HEK293T (cell line): ENCODE measurements at regions not wholly inside any gene's neighbourhood (a gene's known extent, or its start where the extent isn't known, plus 50 kb on each side); places are given as distances from the start of the nearest gene placed in this dataset.

Experiments used
- BHLHE40 ChIP-seq: fragments of 450-650 bp; IDR thresholded peaks from 2 replicates; pipeline ENCODE4 v1.6.1; 2016; ENCODE audit warnings: mild to moderate bottlenecking, moderate library complexity, borderline replicate concordance
- SP1 ChIP-seq: fragments of 450-650 bp; IDR thresholded peaks from 2 replicates; pipeline ENCODE4 v1.6.1; 2017

- TF ChIP-seq SP1: no peak
- TF ChIP-seq BHLHE40: no peak
Observed at GRCh38 chr1:195867638-195868037, 740.6 kb downstream of the KCNT2 start.
